Keratinocyte (primary cell): ENCODE measurements at regions not wholly inside any gene's neighbourhood (a gene's known extent, or its start where the extent isn't known, plus 50 kb on each side); places are given as distances from the start of the nearest gene placed in this dataset.

Experiments
- DNase-seq: peaks from one replicate; pipeline ENCODE4 v3.0.0-alpha.2; 2011; ENCODE audit warnings: low read depth, missing footprints, low spot score
- FAIRE-seq: peaks from 2 replicates; lab custom pipeline; 2011; peaks lifted over from hg19 to GRCh38; lab: Jason Lieb, UNC
- H2AFZ ChIP-seq: 2 replicates; pipeline ENCODE4 v1.6.0; 2012; ENCODE audit warnings: low read length, control low read depth, inconsistent platforms; ENCODE audit not compliant: control insufficient read depth
- H3K27ac ChIP-seq: 2 replicates; pipeline ENCODE4 v1.5.1; 2011; ENCODE audit warnings: low read length; ENCODE audit not compliant: control insufficient read depth, insufficient read depth
- H3K27me3 ChIP-seq: 3 replicates; pipeline ENCODE4 v1.6.0; 2011; ENCODE audit warnings: low read length; ENCODE audit not compliant: control insufficient read depth, insufficient read depth; ENCODE audit errors: extremely low read depth
- H3K36me3 ChIP-seq, 2 experiments: 2 replicates in 1 of 2; 3 replicates in 1 of 2; pipeline ENCODE4 v1.5.1; 2011; ENCODE audit warnings: low read length in 2 of 2, mild to moderate bottlenecking in 1 of 2; ENCODE audit not compliant: control insufficient read depth in 2 of 2, insufficient read depth in 2 of 2; ENCODE audit errors: extremely low read depth in 1 of 2
- H3K4me1 ChIP-seq: 3 replicates; pipeline ENCODE4 v1.5.1; 2011; ENCODE audit warnings: low read length; ENCODE audit not compliant: control insufficient read depth, insufficient read depth; ENCODE audit errors: extremely low read depth
- H3K4me2 ChIP-seq: 3 replicates; pipeline ENCODE4 v1.6.0; 2011; ENCODE audit warnings: low read depth, low read length; ENCODE audit not compliant: control insufficient read depth, insufficient read depth; ENCODE audit errors: extremely low read depth
- H3K4me3 ChIP-seq, 3 experiments: fragments of 200-600 bp in 1 of 3; sonication (generic) in 1 of 3; 2 replicates in 2 of 3; 3 replicates in 1 of 3; pipeline ENCODE4 v1.5.1; 2011 to 2016; ENCODE audit warnings: low read length in 3 of 3, mild to moderate bottlenecking in 3 of 3, control low read depth in 2 of 3, inconsistent platforms in 1 of 3, low read depth in 1 of 3, mixed read lengths in 1 of 3, mixed run types in 1 of 3, moderate library complexity in 1 of 3; ENCODE audit not compliant: control insufficient read depth in 2 of 3, insufficient read depth in 2 of 3; ENCODE audit errors: extremely low read depth in 1 of 3
- H3K79me2 ChIP-seq: 2 replicates; pipeline ENCODE4 v1.6.0; 2012; ENCODE audit warnings: low read length; ENCODE audit not compliant: control insufficient read depth, insufficient read depth
- H3K9ac ChIP-seq: 3 replicates; pipeline ENCODE4 v1.6.0; 2011; ENCODE audit warnings: low read length; ENCODE audit not compliant: control insufficient read depth, insufficient read depth; ENCODE audit errors: extremely low read depth
- H3K9me1 ChIP-seq: 3 replicates; pipeline ENCODE4 v1.6.0; 2011; ENCODE audit warnings: low read length; ENCODE audit not compliant: control insufficient read depth, insufficient read depth; ENCODE audit errors: extremely low read depth
- H3K9me3 ChIP-seq: 2 replicates; pipeline ENCODE4 v1.5.1; 2012; ENCODE audit warnings: low read depth, low read length; ENCODE audit not compliant: control insufficient read depth
- H4K20me1 ChIP-seq: 3 replicates; pipeline ENCODE4 v1.6.0; 2011; ENCODE audit warnings: low read length; ENCODE audit not compliant: control insufficient read depth, insufficient read depth; ENCODE audit errors: extremely low read depth
- CTCF ChIP-seq, 3 experiments: IDR thresholded peaks in 1 of 3; conservative IDR thresholded peaks in 1 of 3; optimal IDR thresholded peaks in 1 of 3; 2 replicates in 2 of 3; 3 replicates in 1 of 3; pipeline versions ENCODE3 to v1.5.1; 2011; ENCODE audit warnings: low read length in 3 of 3, mild to moderate bottlenecking in 3 of 3, moderate library complexity in 2 of 3, control low read depth in 1 of 3, inconsistent platforms in 1 of 3; ENCODE audit not compliant: insufficient read depth in 2 of 3; ENCODE audit errors: extremely low read depth in 1 of 3
- EZH2 ChIP-seq: IDR thresholded peaks from one replicate; pipeline ENCODE4 v1.6.1; 2012; ENCODE audit warnings: inconsistent platforms, mild to moderate bottlenecking, low read length, moderate library complexity
- dilution Hi-C: fragments of 300-500 bp; cut with MboI; formaldehyde crosslinking; loops from one replicate; pipeline ENCODE4 v1.7.0; 2020; ENCODE audit warnings: low sequenced_read_pairs; ENCODE audit not compliant: extremely low pct_ligation_motif_present

- no peaks in the 10 kb centered on the region for H4K20me1 ChIP-seq
- dilution Hi-C loops, result no loop called here
- DNase-seq, result no peak
- peaks cover 18% of the 10 kb centered on the region for H3K27me3 ChIP-seq
- no peaks in the 10 kb centered on the region for H3K36me3 ChIP-seq
- H3K4me2 ChIP-seq, result no peak overlapping the region
- no peak overlapping the region for H3K9ac ChIP-seq
- H3K9me1 ChIP-seq, result no peaks in the 10 kb centered on the region
- H2AFZ ChIP-seq, result no peak overlapping the region
- no peak for TF ChIP-seq EZH2
- TF ChIP-seq CTCF (optimal IDR thresholded peaks at IDR 0.05 in 1 of 3, IDR thresholded peaks at IDR 0.05 in 1 of 3, conservative IDR thresholded peaks at IDR 0.05 in 1 of 3; ENCODE audit: extremely low read depth in 1 of 3, insufficient read depth in 2 of 3, low read length in 3 of 3), result peak; percentile 78 to 92 (median 83)
- H3K9me3 ChIP-seq, result no peaks in the 10 kb centered on the region
- H3K79me2 ChIP-seq, result no peaks in the 10 kb centered on the region
- peak; percentile 77 for FAIRE-seq
- no peak overlapping the region for H3K4me3 ChIP-seq
- H3K4me1 ChIP-seq, result no peaks in the 10 kb centered on the region
- no peak overlapping the region for H3K27ac ChIP-seq
These were observed 65.5 kb upstream of the LRP8 start for GRCh38 chr1:53393325-53393792.

- dilution Hi-C loops, result no loop called here
- no peak overlapping the region for H2AFZ ChIP-seq
- H3K4me2 ChIP-seq, result no peak overlapping the region
- peaks cover 18% of the 10 kb centered on the region for H3K27me3 ChIP-seq
- H4K20me1 ChIP-seq, result no peaks in the 10 kb centered on the region
- no peaks in the 10 kb centered on the region for H3K36me3 ChIP-seq
- no peaks in the 10 kb centered on the region for H3K4me1 ChIP-seq
- H3K9ac ChIP-seq, result no peak overlapping the region
- DNase-seq (no peak), FAIRE-seq (no peak)
- no peaks in the 10 kb centered on the region for H3K9me3 ChIP-seq
- H3K4me3 ChIP-seq, result no peak overlapping the region
- H3K27ac ChIP-seq, result no peak overlapping the region
- TF ChIP-seq CTCF (optimal IDR thresholded peaks at IDR 0.05 in 1 of 3, IDR thresholded peaks at IDR 0.05 in 1 of 3, conservative IDR thresholded peaks at IDR 0.05 in 1 of 3; ENCODE audit: extremely low read depth in 1 of 3, insufficient read depth in 2 of 3, low read length in 3 of 3), result no peak
- TF ChIP-seq EZH2, result no peak
- H3K79me2 ChIP-seq, result no peaks in the 10 kb centered on the region
- no peaks in the 10 kb centered on the region for H3K9me1 ChIP-seq
These were observed 64.9 kb upstream of the DMRTB1 start for GRCh38 chr1:53394306-53394705.
